LNCAP (cell line): ENCODE measurements at regions not wholly inside any gene's neighbourhood (a gene's known extent, or its start where the extent isn't known, plus 50 kb on each side); places are given as distances from the start of the nearest gene placed in this dataset.

Experiments used
- CTCF ChIP-seq: fragments of 450-650 bp; IDR thresholded peaks from 2 replicates; pipeline ENCODE4 v1.5.1; 2017; ENCODE audit warnings: mild to moderate bottlenecking

- TF ChIP-seq CTCF, result no peak
Observed at GRCh38 chr1:22374001-22374400, 77.7 kb upstream of the ZBTB40 start.

- no peak for TF ChIP-seq CTCF
Observed at GRCh38 chr1:22375601-22376000, 76.0 kb upstream of the ZBTB40 start.

- TF ChIP-seq CTCF, result no peak
Observed at GRCh38 chr1:22376001-22376400, 75.7 kb upstream of the ZBTB40 start.

GRCh38 chr1:22376546-22376945 lies 75.1 kb upstream of the ZBTB40 start:
- TF ChIP-seq CTCF, result no peak

GRCh38 chr1:22376976-22377375 lies 74.7 kb upstream of the ZBTB40 start:
- no peak for TF ChIP-seq CTCF

GRCh38 chr1:22379566-22379965 lies 72.1 kb upstream of the ZBTB40 start:
- no peak for TF ChIP-seq CTCF

GRCh38 chr1:22380024-22380785 lies 71.4 kb upstream of the ZBTB40 start:
- no peak for TF ChIP-seq CTCF
